ENCODE measurements at regions not wholly inside any gene's neighbourhood (a gene's known extent, or its start where the extent isn't known, plus 50 kb on each side); places are given as distances from the start of the nearest gene placed in this dataset.

GRCh38 chr11:96500440-96500839 lies 110.6 kb downstream of the JRKL start:
- no peaks in the 10 kb centered on the region for H3K9me3 ChIP-seq (replicated peaks; ENCODE audit: control insufficient read depth, insufficient read depth, low read depth, low read length)
- no peak overlapping the region; the same call in 2 of the 3 replicates for H3K27ac ChIP-seq (ENCODE audit: extremely low read depth, low read depth, low read length)
- TF ChIP-seq BRD9 (IDR thresholded peaks at IDR 0.05; ENCODE audit: low read depth, partially characterized antibody) (no peak), CBX2 (IDR thresholded peaks at IDR 0.05; ENCODE audit: insufficient read depth, low read length, poor library complexity, severe bottlenecking) (no peak), ZNF778 (CRISPR knock-in tag; IDR thresholded peaks at IDR 0.05) (no peak), ZNF57 (CRISPR knock-in tag; IDR thresholded peaks at IDR 0.05) (no peak), ZHX1 (conservative IDR thresholded peaks at IDR 0.05; ENCODE audit: low read length) (no peak), STAT6 (CRISPR knock-in tag; IDR thresholded peaks at IDR 0.05) (no peak), PHF8 (IDR thresholded peaks at IDR 0.05; ENCODE audit: borderline replicate concordance, low read length) (no peak), ELK1 (CRISPR knock-in tag; IDR thresholded peaks at IDR 0.05) (no peak), CBX8 (IDR thresholded peaks at IDR 0.05; ENCODE audit: borderline replicate concordance, extremely low read depth, low read depth, low read length, poor library complexity, severe bottlenecking) (no peak), MEF2D (tag; conservative IDR thresholded peaks at IDR 0.05; ENCODE audit: low read depth) (no peak)
- H3K9me1 ChIP-seq (ENCODE audit: control insufficient read depth, insufficient read depth, low read length): no peaks in the 10 kb centered on the region
- BruUV-seq (replicated peaks): no TSS peak
- 0 out of 2 replicates have a peak overlapping the region, but pooled peaks have one; percentile 10 for H3K4me2 ChIP-seq (ENCODE audit: insufficient read depth, low read length)
- no peaks in the 10 kb centered on the region for H4K20me1 ChIP-seq (replicated peaks; ENCODE audit: control insufficient read depth, insufficient read depth, low read length)
- H3K36me3 ChIP-seq (ENCODE audit: control insufficient read depth, insufficient read depth, low read length): peaks cover 8% of the 10 kb centered on the region; the same call in 1 of the 3 replicates
- H3K4me1 ChIP-seq (replicated peaks in 1 of 2; ENCODE audit: control insufficient read depth in 2 of 2, insufficient read depth in 2 of 2, low read length in 2 of 2): peaks cover 6 to 20% of the 10 kb centered on the region in 2 experiments; a peak in 4 of 5 replicates
- WGBS (ENCODE audit: insufficient coverage, low coverage, missing lambda C conversion rate): 35% methylated on average over 2 of the region's 3 CpGs
- in situ Hi-C loops (cut with MboI): no loop called here
- ChIA-PET CTCF (ENCODE audit: low intra/inter-chr PET ratio) (no interaction called here), POLR2A (no interaction called here)
- H3K9ac ChIP-seq (ENCODE audit: insufficient read depth in 1 of 2, low read depth in 2 of 2, low read length in 2 of 2): peak overlapping the region in 1 of 2 experiments; percentile 13; a peak in 1 of 4 replicates
- no peak overlapping the region for H3K4me3 ChIP-seq
- FAIRE-seq: no peak
- H3K27me3 ChIP-seq (ENCODE audit: control insufficient read depth in 2 of 2, insufficient read depth in 2 of 2, low read length in 2 of 2): no peaks in the 10 kb centered on the region
- no peak for ATAC-seq
- DNase-seq (ENCODE audit: extremely low read depth in 1 of 4, low spot score in 3 of 4): no peak
- peaks cover 51% of the 10 kb centered on the region for H3K79me2 ChIP-seq (ENCODE audit: control insufficient read depth, insufficient read depth, low read length)
- intact Hi-C loops (cut with micrococcal nuclease): no loop called here
- H2AFZ ChIP-seq (ENCODE audit: low read depth, low read length): 0 out of 2 replicates have a peak overlapping the region, but pooled peaks have one; percentile 27

Data from K562 (cell line).